ENCODE measurements at regions not wholly inside any gene's neighbourhood (a gene's known extent, or its start where the extent isn't known, plus 50 kb on each side); places are given as distances from the start of the nearest gene placed in this dataset.

DNA sequence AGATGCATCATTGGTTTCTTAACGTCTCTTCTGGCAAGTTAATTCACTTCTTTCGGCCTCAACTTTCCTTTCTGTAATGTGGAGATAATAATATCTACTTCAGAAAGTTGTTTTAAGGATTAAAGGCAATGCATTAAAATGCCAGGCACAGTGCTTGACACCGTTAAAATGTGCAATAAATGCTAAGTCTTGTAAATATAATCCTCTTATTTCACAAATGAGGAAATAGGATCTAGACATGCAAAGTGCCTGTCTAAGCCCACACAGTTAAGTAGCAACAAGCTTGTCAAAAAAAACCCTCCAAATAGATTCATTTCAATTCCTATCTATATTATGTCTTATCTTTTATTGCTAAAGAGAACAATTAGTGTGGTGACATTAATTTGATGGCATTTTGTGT lies 86.4 kb upstream of the TSC22D1 start:
- TF ChIP-seq CTCF (IDR thresholded peaks at IDR 0.05; ENCODE audit: poor library complexity), result no peak
- TF ChIP-seq EZH2 (IDR thresholded peaks at IDR 0.05; ENCODE audit: borderline replicate concordance), result no peak
